ENCODE measurements at regions not wholly inside any gene's neighbourhood (a gene's known extent, or its start where the extent isn't known, plus 50 kb on each side); places are given as distances from the start of the nearest gene placed in this dataset.

- TF ChIP-seq CTCF (IDR thresholded peaks at IDR 0.05) (no peak), POLR2A (IDR thresholded peaks at IDR 0.05) (no peak)
These were observed 64.9 kb downstream of the NPTX2 start for GRCh38 chr7:98681951-98682350.
